GM18505 (cell line): ENCODE measurements at regions not wholly inside any gene's neighbourhood (a gene's known extent, or its start where the extent isn't known, plus 50 kb on each side); places are given as distances from the start of the nearest gene placed in this dataset.

ENCODE experiments used
- ATAC-seq: cut with Tn5 transposase; IDR thresholded peaks from one replicate; pipeline ENCODE4 v1.9.1; 2021; ENCODE audit not compliant: unreplicated experiment
- POLR2A ChIP-seq: IDR thresholded peaks from 4 replicates; pipeline ENCODE4 v1.6.1; 2011; ENCODE audit warnings: borderline replicate concordance; ENCODE audit not compliant: insufficient read depth, insufficient read length; ENCODE audit errors: extremely low read depth

DNA sequence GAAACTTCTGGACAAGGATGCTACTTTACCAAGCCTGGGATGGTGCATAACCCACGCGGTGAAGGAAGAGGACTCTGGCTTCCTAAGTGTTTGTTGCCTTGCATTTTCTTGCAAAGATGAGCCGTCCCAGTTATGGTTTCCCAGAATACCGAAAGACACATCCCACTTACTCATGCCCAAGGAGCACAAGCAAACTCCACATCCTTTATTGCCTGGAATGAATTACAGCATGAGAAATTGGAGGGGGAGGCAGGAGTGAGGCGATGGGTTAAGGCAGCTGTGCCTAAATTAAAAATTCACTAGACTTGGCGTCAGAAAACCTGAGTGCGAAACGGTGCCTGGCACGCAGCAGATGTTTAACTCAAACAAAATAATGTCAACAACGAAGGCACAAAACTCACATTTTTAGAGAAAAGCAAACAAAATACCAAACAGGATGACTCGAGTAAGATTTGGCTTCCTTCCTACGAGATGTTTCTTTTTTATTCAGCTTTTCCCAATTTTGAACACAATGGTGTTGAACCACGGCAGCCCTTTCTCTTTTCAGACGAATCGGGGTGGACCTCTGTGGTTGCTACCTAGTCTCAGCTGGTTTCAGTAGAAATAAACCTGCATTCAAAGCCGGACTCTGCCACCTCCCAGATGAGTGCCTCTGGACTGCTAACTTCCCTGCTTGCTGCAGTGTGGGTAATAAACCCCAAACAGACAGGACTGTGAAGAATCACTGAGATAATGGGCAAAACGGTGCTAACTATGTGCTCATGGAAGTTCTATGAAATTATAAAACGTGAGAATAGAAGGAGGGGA is 100.3 kb upstream of the NCK2 start:
- no peak for ATAC-seq
- no peak for TF ChIP-seq POLR2A

DNA sequence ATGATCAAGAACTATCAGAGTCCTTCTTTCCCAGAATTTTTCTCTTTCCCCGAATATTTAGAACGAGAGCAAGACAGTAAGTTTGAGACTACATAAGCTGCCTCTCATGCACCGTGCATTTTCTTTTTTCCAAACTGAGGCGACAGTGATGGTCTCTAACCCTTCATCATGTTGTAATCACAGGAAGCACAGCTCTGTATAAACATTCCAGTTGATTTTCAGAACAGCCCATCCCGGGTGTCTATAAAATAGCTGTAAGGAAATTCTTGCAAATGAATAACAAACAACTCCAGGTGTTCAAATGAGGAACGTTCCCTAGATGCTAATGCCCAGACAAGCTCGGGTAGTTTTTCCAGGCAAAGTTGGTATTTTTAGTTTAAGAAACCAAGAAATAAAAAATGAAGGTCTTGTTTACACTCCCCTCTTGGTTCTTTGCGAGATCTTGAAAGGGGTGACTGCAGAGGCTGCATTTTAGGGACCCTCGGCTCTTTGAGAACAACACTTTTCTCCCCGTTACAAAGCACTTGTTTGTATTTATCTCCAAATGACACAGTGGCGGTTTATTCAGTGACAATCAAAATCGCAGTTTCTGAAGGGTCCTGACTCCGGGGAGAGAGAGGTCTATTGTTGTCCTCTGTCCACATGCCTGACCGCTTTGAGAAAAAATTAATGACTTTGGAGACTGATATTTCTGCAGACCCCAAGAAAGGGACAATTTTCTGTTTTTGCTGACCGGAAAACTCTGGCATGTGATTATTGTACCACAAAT is 101.1 kb upstream of the NCK2 start:
- TF ChIP-seq POLR2A: no peak
- ATAC-seq: no peak

DNA sequence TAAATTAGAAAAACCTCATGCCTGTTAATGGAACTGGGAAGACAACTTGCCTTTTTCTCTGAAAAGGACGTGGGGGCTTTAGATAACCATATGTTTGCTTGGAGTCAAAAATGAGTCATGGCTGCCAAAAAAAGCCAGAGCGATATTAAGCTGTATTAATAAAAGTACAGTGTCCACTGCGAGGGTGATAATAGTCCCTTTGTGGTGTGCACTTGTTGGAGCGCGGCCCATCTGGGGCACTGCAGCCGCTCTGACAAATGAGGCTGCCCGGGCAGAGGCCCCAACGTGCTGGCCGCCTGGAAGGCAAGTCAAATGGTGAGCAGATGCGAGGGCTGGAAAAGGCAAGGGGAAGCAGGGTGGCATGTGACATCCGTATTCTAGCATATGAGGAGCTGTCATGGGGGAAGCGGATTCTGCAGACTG is 103.3 kb upstream of the NCK2 start:
- no peak for TF ChIP-seq POLR2A
- no peak for ATAC-seq

DNA sequence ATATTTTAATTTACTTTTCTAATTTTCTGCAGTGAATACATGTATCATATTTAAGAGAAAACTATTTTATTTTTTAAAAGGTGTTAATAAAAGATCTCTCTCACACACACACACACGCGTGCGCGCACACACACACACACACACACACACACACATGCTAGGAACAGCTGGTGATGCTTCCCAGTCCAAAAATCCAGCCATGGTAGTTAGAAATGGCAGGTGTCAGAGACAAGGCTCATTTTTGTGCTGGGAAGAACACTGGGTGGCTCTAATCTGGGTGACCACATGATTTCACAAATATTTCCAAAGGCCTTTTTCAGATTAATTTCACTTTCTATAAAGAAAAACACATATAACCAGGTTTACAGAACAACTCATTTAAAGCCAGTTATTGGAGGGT is 104.5 kb upstream of the NCK2 start:
- TF ChIP-seq POLR2A: no peak
- no peak for ATAC-seq

DNA sequence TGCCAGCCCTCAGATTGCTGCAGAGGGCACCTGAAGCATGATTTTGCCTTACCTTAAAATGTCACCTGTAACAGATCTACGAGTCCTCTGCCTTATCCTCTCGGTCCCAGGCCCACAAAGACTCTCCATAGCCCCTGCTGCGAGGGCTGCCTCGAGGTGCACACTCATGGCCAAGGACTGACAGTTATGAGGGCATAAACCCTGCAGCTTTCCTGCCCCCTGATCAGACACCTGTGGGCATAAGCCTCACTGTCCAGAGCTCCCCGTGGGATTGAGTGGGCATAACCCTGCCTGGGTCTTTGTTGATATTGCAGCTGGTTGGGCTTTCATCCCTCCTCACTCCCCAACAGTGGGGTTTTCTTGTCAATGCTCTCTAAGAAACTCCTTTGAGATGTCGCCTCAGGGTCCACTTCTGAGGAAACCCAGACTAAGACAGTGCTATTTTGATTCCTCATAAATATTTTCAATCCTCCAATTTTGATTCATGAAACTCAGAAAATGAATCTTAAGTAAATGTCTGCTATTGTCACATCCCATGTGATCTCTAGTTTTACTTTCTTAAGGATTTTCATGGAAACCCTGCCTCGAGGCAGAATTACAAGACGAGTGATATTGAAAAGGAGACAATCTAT is 108.5 kb upstream of the NCK2 start:
- ATAC-seq: no peak
- no peak for TF ChIP-seq POLR2A

DNA sequence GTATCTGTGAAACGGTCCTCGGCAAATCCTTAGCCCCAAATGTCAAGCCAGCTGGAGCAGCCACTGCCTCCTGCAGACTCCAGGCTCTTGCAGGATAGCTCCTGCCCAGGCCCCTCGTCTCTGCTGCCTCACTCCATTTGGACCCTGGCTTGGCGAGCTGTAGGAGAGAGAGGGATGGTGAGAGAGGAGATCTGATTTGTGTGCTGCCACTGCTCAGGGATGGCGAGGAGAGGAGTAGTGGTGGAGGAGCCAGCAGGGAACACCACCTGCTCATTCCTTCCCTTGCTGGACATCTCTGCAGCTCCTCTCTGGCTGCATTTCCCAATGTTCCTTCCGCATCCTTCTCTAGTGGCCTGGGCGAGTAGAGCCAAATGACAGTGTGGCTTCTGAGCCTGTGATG is 109.1 kb upstream of the NCK2 start:
- no peak for ATAC-seq
- TF ChIP-seq POLR2A: no peak

DNA sequence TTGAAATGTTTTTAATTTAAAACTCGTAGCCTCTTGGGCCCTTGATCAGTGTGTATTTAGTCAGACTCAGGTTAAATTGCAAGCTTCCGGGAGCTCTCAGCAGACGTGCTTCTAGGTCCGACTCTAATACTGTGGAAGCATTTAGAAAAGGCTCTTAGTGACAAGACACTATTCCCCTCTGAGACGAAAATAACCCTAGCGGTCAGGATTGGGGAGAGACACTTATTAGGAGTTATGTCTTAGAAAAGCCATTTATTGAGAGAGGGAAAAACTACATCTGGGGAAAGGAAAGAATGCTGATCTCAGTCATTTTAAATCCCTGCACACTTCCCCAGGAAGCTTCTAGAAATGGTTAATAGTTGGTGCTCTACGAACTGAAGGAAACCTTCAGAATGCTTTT is 110.5 kb upstream of the NCK2 start:
- TF ChIP-seq POLR2A: no peak
- no peak for ATAC-seq

DNA sequence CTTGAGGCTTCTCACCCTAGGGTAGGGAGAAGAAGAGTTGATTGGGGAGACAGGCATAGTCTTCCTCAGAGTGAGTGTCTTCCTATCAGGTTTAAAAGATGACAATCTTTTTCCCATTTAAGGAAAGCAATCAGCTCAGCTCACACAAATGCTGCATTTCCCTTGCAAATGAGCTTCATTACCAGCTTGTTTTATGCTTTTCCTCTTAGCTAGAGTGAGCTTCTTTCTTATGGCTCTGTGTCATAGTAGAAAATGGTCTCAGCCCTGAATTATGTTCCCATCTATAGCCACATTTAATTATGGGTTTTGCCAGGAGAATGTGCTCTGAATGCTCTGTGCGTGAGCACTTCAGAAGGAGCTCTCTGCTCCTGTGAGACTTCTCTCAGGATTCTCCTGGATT is 112.8 kb upstream of the NCK2 start:
- no peak for ATAC-seq
- no peak for TF ChIP-seq POLR2A

DNA sequence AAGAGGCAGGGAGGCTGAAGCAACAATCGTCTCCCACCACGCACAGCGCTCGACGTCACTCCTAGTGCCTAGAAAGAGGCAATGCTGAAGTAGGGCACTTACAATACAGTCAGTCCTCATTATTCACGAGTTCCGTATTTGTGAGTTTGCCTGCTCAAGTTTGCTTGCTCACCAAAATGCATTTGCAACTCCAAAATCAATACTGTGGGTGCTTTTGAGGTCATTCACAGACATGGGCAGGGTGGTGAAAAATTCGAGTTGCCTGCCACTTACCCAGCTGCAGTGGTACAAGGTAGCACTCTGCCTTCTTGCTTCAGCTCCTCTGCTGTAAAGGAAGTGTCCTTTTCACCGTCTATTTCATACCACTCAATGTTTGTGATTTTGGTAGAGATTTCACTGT is 113.7 kb upstream of the NCK2 start:
- no peak for TF ChIP-seq POLR2A
- ATAC-seq: no peak

DNA sequence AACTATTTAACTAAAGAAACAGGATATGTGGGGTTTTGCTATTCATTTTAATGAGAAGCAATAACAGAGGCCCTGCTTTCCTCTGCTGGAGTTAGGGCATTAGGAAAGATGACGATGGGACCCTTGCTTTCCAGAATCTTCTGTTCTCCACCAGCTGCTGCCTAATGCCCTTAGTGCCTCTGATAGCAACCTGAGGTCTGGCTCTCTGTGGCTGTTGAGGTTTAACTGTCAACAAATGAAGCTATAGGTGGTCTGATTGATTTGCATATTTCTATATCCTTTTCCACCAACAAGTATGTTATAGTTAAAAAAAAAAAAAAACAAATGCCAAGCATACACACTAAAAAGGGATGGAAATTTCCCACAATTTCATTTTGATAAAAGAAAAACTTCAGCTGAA is 115.1 kb upstream of the NCK2 start:
- TF ChIP-seq POLR2A: no peak
- ATAC-seq: no peak

DNA sequence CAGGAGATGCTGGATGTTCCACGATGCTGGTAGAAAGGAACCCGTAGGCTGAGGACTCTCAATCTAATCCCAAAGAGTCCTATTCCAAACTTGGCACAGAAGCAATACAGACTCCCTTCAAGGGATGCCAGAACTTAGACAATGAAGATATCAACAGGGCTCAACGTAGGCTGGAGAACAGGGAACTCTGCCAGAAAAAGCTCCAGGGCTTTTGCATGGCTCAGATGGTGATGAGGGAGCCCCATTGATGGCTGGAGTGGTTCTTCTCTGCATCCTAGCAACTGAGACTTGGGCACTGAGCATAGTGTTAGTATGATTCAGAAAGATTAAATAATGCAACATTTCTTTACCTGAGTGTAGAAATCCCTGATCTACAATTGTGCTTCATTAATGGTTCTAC is 117.2 kb upstream of the NCK2 start:
- no peak for TF ChIP-seq POLR2A
- ATAC-seq: no peak

DNA sequence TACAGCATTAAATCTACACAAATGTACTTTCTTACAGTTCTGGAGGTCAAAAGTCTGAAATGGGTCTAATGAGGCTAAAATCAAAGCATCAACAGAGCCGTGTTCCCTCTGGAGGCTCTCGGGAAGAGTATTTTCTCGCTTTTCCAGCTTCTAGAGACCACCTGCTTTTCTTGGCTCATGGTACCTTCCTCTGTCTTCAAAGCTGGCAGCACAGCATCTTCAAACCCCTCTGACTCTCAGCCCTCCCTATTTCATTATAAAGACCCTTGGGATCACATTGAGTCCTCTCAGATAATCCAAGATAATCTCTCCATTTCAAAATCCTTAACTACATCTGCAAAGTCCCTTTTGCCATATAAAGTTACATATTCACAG is 117.8 kb upstream of the NCK2 start:
- ATAC-seq: no peak
- no peak for TF ChIP-seq POLR2A

DNA sequence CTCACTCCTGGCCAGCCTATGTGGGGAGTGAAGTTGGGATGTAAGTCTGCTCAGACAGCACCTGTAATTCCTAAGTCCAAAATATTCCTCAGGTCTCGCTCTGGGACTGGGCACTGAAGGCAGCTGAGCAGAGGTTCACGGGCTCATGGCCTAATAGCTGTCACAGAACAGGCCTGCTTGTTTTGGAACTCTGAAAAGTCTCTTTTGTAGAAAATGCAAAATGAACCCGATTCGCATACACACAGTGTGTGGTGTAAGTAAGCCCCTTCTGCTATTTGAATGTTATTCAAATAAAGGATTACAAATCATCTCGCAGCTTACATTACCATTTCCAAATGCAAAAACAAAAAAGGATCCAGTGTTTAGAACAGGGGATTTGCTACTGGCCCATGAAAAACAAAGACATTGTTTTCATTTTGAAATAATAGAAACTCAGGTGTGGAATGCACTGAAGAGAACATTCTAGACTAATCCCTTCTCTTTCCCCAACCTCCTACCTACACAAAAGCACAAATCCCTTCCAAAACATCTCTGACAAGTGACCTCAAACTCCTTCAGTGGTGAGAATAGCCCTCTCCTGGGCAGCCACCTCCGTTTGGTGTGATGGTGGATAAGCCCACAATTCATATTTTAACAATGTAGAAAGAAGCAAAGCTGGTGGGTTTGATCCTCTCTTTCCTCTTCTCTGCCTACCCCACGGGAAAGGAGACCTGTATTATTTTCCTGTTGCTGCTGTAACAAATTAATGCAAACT is 118.3 kb upstream of the NCK2 start:
- TF ChIP-seq POLR2A: no peak
- ATAC-seq: no peak
